ENCODE measurements at regions not wholly inside any gene's neighbourhood (a gene's known extent, or its start where the extent isn't known, plus 50 kb on each side); places are given as distances from the start of the nearest gene placed in this dataset.

DNA sequence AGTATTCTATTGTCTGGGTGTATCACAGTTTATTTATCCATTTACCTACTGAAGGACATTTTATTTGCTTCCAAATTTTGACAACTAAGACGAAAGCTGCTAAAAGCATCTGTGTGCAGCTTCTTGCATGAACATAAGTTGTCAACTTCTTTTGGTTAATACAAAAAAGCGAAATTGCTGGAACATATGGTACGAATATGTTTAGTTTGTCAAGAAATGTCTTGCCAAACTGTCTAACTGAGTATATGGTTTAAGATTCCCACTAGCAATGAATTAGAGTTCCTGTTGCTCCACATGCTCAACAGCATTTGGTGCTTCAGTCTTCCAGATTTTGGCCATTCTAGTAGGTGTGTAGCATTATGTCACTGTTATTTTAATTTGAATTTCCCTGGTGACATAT lies 372.3 kb upstream of the NRXN1 start:
- TF ChIP-seq, protein P1, sequence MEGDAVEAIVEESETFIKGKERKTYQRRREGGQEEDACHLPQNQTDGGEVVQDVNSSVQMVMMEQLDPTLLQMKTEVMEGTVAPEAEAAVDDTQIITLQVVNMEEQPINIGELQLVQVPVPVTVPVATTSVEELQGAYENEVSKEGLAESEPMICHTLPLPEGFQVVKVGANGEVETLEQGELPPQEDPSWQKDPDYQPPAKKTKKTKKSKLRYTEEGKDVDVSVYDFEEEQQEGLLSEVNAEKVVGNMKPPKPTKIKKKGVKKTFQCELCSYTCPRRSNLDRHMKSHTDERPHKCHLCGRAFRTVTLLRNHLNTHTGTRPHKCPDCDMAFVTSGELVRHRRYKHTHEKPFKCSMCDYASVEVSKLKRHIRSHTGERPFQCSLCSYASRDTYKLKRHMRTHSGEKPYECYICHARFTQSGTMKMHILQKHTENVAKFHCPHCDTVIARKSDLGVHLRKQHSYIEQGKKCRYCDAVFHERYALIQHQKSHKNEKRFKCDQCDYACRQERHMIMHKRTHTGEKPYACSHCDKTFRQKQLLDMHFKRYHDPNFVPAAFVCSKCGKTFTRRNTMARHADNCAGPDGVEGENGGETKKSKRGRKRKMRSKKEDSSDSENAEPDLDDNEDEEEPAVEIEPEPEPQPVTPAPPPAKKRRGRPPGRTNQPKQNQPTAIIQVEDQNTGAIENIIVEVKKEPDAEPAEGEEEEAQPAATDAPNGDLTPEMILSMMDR (IDR thresholded peaks at IDR 0.05): no peak
- TF ChIP-seq EP300 (IDR thresholded peaks at IDR 0.05): no peak

Data from sigmoid colon (tissue), 4 donors.